Lung (tissue), 11 donors: ENCODE measurements at regions not wholly inside any gene's neighbourhood (a gene's known extent, or its start where the extent isn't known, plus 50 kb on each side); places are given as distances from the start of the nearest gene placed in this dataset.
A peak's percentile ranks its signal among the peaks of the same experiment; 100 is the strongest.

Experiments used
- ATAC-seq: fragments of 200-7000 bp; cut with Tn5 transposase; one replicate; pipeline ENCODE4 v1.9.1; 2020; ENCODE audit warnings: moderate number of reproducible peaks; ENCODE audit not compliant: insufficient read depth, low FRiP score
- DNase-seq, 3 donors: peaks; one replicate each; pipeline ENCODE4 v3.0.0-alpha.2; 2013 to 2017
- H3K27ac ChIP-seq, 2 donors: one replicate each; pipeline ENCODE4 v1.5.1; 2013; ENCODE audit warnings: mild to moderate bottlenecking in 2 of 2, moderate library complexity in 2 of 2, control low read depth in 1 of 2, inconsistent platforms in 1 of 2, low read depth in 1 of 2, low read length in 1 of 2
- H3K27me3 ChIP-seq, 3 donors: one replicate each; pipeline ENCODE4 v1.5.1; 2013; ENCODE audit warnings: low read length in 2 of 3; ENCODE audit not compliant: control insufficient read depth in 3 of 3, insufficient read depth in 3 of 3
- H3K36me3 ChIP-seq, 4 donors: one replicate each; pipeline ENCODE4 v1.5.1; 2013; ENCODE audit warnings: low read length in 4 of 4, mild to moderate bottlenecking in 1 of 4, moderate library complexity in 1 of 4; ENCODE audit not compliant: control insufficient read depth in 4 of 4, insufficient read depth in 4 of 4
- H3K4me1 ChIP-seq, 5 donors: one replicate each; pipeline ENCODE4 v1.5.1; 2013; ENCODE audit warnings: low read length in 5 of 5, mild to moderate bottlenecking in 2 of 5, moderate library complexity in 1 of 5; ENCODE audit not compliant: control insufficient read depth in 5 of 5, insufficient read depth in 5 of 5
- H3K4me3 ChIP-seq: one replicate; pipeline ENCODE4 v1.5.1; 2013; ENCODE audit warnings: mild to moderate bottlenecking, control low read depth, moderate library complexity
- H3K9ac ChIP-seq, 2 donors: one replicate each; pipeline ENCODE4 v1.5.1; 2013; ENCODE audit warnings: low read length in 2 of 2, control low read depth in 1 of 2; ENCODE audit not compliant: insufficient read depth in 1 of 2
- H3K9me3 ChIP-seq, 4 donors: one replicate each; pipeline ENCODE4 v1.5.1; 2013; ENCODE audit warnings: low read length in 3 of 4, mild to moderate bottlenecking in 1 of 4, moderate library complexity in 1 of 4; ENCODE audit not compliant: control insufficient read depth in 4 of 4, insufficient read depth in 3 of 4
- WGBS, 2 donors: extraction: QIAGEN DNeasy Blood & Tissue Kit; methylation state at CpG; one replicate each; pipeline ENCODE4 v1.1.7; 2013; 5-methylcytosine and 5-hydroxymethylcytosine counted together
- TF ChIP-seq, protein P1 (sequence below): IDR thresholded peaks from 2 replicates; pipeline ENCODE4 v1.5.1; 2012; ENCODE audit warnings: mild to moderate bottlenecking; ENCODE audit errors: control extremely low read depth, extremely low read depth
- donor health status: control.
- donor health status: control.
- donor health status: Bipolar disorder and iron deficiency.
- donor health status: healthy.
- donor health status: DM: yes; HTN: yes; CAD: no.

DNA sequence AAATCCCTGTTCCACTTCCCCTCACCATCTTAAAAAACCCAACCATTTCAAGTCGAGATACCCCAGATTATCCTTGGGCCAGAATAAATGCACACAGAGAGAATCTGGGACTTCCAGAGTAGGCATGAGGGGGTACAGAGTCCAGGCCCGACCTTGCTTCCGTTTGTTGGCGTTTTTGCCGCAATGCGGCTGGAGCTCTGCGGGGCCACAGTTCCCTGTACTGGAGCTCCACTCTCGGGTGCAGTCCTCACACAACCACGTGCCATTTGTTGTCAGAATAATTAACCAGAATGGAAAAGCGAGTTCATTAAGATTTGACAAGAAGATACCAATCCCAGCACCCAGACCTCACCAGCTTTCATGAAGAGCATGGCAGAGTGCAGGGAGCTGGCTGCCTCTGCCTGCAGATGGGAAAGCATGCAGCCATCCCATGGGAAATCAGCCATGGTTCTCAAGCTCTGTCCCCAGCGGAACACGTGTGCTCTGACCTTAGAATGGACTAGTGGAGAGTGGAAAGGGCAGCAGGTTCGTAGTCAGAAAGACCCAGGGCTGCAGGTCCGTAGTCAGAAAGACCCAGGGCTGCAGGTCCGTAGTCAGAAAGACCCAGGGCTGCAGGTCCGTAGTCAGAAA, 472.8 kb downstream of the EIPR1 start:
- no peaks in the 10 kb centered on the region for H3K27me3 ChIP-seq
- peaks cover 0 to 3% (median 0%) of the 10 kb centered on the region in 4 donors for H3K9me3 ChIP-seq
- H3K27ac ChIP-seq, result no peak overlapping the region
- no peak overlapping the region for H3K9ac ChIP-seq
- H3K4me3 ChIP-seq, result no peak overlapping the region
- H3K4me1 ChIP-seq, result no peaks in the 10 kb centered on the region
- no peak for DNase-seq
- no peaks in the 10 kb centered on the region for H3K36me3 ChIP-seq
- TF ChIP-seq, protein P1, sequence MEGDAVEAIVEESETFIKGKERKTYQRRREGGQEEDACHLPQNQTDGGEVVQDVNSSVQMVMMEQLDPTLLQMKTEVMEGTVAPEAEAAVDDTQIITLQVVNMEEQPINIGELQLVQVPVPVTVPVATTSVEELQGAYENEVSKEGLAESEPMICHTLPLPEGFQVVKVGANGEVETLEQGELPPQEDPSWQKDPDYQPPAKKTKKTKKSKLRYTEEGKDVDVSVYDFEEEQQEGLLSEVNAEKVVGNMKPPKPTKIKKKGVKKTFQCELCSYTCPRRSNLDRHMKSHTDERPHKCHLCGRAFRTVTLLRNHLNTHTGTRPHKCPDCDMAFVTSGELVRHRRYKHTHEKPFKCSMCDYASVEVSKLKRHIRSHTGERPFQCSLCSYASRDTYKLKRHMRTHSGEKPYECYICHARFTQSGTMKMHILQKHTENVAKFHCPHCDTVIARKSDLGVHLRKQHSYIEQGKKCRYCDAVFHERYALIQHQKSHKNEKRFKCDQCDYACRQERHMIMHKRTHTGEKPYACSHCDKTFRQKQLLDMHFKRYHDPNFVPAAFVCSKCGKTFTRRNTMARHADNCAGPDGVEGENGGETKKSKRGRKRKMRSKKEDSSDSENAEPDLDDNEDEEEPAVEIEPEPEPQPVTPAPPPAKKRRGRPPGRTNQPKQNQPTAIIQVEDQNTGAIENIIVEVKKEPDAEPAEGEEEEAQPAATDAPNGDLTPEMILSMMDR, result no peak
- WGBS, 2 donors, result 87 to 91% methylated on average over 15 of the region's 16 CpGs
- ATAC-seq, result no peak

DNA sequence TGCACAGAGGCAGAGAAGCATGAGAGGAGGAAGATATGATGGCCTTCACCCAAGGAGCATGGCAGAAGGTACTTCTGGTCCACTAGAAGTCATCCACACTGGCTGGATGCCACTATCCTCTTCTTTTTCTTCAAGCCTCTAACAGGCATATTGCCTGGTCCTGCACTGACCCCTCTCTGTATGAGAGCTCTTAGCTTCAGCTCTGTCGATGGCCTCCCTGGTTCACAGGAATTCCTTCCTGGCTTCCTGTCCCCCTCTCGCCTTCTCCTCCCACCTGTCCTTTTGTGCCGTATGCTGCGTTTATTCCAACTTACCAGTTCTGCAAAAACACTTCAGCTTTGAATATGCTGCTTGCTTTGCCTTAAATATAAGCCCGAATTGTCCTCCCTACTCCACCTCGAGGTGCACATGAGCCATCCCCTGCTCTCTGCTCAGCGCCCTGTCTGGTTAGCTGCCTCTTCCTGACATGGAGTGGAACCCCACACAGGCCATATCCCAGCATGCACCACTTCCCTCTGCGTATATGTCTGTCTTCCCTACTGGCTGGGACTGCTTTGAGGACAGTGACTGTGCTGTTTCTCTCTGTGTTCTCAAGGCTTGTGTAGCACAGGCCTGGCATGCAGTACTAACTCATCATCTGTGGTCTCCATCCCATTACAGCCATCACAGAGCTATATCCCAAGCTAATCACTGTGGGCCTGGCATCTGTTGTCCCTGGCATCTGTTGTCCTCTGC, 474.9 kb downstream of the EIPR1 start:
- TF ChIP-seq, protein P1, result no peak
- no peak for ATAC-seq
- no peaks in the 10 kb centered on the region for H3K36me3 ChIP-seq
- no peaks in the 10 kb centered on the region for H3K4me1 ChIP-seq
- H3K9ac ChIP-seq, result no peak overlapping the region
- no peaks in the 10 kb centered on the region for H3K27me3 ChIP-seq
- H3K27ac ChIP-seq, result no peak overlapping the region
- peak in 2 of 3 donors; percentile 2 to 17 for DNase-seq
- H3K9me3 ChIP-seq, result peaks cover 0 to 3% (median 0%) of the 10 kb centered on the region in 4 donors
- WGBS, 2 donors, result 66 to 81% methylated on average over 8 of the region's 8 CpGs
- H3K4me3 ChIP-seq, result no peak overlapping the region

DNA sequence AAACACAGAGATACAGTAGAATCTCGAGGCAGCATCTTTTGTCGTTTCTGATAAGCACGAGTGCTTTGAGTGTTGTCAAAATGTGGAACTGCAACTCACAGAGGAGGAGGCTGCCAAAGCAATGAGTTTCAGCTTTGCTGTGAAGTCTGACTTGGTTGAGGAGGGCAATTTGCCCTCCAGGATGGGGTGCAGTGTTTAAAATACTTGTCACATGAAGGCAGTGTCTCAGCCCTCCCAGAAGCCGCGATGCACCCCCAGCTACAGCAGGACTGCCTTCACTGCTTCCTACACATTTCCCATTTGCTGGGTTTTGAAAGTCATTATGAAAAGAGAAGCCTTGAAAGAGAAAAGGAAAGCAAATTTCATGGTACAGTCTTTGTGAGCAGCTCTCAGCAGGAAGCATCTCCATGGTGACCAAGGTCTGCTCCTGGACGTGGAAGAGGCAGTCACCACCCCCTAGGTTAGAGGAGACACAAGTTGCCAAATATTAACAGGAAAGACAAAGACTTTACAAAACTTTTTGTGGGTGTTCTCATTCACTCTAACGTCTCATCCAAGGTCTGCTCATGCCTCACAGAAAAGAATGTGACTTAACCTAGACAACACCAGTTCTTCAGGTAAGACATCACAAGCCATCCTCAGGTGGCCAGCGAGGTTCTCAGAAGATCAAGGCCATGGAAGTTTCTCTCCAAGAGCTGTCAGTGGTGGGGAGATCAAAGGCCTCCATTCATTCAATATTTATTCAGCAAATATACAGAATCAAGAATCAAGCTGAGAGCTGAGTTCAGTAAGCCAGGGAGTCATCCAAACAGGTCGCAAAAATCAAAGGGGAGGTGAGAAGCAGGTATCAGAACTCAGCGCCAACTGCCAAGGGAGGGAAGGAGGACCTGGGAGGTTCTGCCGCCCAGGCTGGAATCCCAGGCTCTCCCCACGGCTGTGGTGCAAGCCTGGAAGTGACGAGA, 476.0 kb downstream of the EIPR1 start:
- no peak for ATAC-seq
- Histone ChIP-seq H3K27ac (no peak overlapping the region), H3K4me1 (no peaks in the 10 kb centered on the region), H3K4me3 (no peak overlapping the region), H3K9me3 (peaks cover 0 to 3% (median 0%) of the 10 kb centered on the region in 4 donors), H3K36me3 (no peaks in the 10 kb centered on the region), H3K27me3 (no peaks in the 10 kb centered on the region), H3K9ac (no peak overlapping the region)
- WGBS, 2 donors, result 39 to 40% methylated on average over 13 of the region's 13 CpGs
- TF ChIP-seq, protein P1, result no peak
- DNase-seq, result peak in 1 of 3 donors; percentile 15
